Loucy (cell line): ENCODE measurements at regions not wholly inside any gene's neighbourhood (a gene's known extent, or its start where the extent isn't known, plus 50 kb on each side); places are given as distances from the start of the nearest gene placed in this dataset.

Experiments used
- EZH2phosphoT487 ChIP-seq: fragments of 200-600 bp; IDR thresholded peaks from 2 replicates; pipeline ENCODE4 v1.6.1; 2018; ENCODE audit warnings: antibody characterized with exemption, mild to moderate bottlenecking, moderate library complexity, borderline replicate concordance
- TF ChIP-seq, protein P1 (sequence below): fragments of 200-600 bp; sonication (generic); conservative IDR thresholded peaks from 2 replicates; pipeline ENCODE4 v1.5.1; 2014; ENCODE audit warnings: mild to moderate bottlenecking, antibody characterized with exemption, low read length

DNA sequence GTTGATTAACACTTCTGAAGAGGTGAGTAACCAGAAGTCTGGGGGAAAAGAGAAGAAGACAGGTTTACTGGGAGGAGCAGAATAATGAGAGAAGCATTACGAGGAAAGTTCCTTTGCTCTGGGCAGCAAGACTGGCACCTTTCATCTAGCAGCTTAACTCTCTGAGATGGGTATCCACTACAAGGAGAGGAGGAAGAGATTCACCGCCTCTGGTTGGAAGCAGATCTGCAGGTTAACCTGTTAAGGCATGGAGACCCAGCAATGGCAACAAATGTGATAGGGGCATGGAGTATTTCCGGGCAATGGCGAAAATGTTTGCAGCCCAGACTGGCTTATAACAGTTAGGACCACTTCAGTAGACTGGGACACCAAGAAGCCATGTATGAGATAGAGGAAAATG, 162.2 kb downstream of the TFEC start:
- TF ChIP-seq, protein P1, sequence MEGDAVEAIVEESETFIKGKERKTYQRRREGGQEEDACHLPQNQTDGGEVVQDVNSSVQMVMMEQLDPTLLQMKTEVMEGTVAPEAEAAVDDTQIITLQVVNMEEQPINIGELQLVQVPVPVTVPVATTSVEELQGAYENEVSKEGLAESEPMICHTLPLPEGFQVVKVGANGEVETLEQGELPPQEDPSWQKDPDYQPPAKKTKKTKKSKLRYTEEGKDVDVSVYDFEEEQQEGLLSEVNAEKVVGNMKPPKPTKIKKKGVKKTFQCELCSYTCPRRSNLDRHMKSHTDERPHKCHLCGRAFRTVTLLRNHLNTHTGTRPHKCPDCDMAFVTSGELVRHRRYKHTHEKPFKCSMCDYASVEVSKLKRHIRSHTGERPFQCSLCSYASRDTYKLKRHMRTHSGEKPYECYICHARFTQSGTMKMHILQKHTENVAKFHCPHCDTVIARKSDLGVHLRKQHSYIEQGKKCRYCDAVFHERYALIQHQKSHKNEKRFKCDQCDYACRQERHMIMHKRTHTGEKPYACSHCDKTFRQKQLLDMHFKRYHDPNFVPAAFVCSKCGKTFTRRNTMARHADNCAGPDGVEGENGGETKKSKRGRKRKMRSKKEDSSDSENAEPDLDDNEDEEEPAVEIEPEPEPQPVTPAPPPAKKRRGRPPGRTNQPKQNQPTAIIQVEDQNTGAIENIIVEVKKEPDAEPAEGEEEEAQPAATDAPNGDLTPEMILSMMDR = no peak
- TF ChIP-seq EZH2phosphoT487 = no peak
